Pulmonary artery endothelial cell (primary cell): ENCODE measurements at regions not wholly inside any gene's neighbourhood (a gene's known extent, or its start where the extent isn't known, plus 50 kb on each side); places are given as distances from the start of the nearest gene placed in this dataset.

Experiments
- DNase-seq: peaks from one replicate; pipeline ENCODE4 v3.0.0-alpha.2; 2011; ENCODE audit warnings: low read depth, low spot score

GRCh38 chr3:82764521-82764920 is 1003.1 kb upstream of the GBE1 start:
- DNase-seq, result no peak

DNA sequence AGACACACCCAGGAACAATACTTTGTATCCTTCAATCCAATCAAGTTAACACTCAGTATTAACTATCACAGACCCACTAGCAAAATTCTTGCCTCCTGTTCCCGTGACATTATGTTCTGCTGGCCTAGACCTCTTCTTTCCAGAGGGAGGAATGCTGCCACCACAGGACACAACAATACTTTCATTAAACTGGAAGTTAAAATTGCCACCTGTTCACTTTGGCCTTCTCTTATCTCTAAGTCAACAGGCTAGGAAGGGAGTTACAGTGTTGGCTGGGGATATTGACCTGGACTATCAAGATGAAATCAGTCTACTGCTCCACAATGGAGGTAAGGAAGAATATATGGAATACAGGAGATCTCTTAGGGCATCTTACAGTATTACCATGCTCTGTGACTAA is 1000.4 kb upstream of the GBE1 start:
- no peak for DNase-seq

DNA sequence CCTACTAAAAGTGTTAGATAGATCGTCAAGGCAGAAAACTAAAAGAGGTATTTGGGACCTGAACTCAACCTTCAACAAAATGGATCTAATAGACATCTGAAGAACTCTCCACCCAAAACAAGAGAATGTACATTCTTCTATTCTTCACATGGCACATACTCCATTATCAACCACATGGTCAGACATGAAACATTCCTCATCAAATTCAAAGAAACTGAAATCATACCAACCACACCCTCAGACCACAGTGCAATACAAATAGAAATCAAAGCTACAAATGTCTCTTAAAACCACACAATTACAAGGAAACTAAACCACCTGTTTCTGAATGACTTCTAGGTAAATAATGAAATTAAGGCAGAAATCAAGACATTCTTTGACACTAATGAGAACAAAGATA is 984.1 kb upstream of the GBE1 start:
- no peak for DNase-seq

DNA sequence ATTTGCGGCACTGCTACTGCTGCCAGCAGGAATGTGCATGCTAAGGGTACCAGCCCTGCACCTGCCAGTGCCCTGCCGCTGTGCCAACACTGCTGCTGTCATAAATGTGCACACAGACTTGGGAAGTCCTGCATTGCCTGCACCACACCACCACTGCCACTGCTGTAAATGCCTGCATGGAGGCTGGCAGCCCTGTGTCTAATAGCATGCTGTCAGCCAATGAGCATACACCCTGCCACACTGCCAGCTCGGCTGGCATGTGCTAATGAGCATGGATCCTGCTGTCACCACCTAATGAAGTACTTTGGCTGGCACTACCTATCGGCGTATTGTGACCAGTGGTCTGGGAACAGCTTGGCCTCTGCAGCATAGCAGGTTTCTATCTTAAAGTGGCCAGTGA is 981.8 kb upstream of the GBE1 start:
- no peak for DNase-seq

- no peak for DNase-seq
These were observed 979.9 kb upstream of the GBE1 start for GRCh38 chr3:82741346-82741745.

DNA sequence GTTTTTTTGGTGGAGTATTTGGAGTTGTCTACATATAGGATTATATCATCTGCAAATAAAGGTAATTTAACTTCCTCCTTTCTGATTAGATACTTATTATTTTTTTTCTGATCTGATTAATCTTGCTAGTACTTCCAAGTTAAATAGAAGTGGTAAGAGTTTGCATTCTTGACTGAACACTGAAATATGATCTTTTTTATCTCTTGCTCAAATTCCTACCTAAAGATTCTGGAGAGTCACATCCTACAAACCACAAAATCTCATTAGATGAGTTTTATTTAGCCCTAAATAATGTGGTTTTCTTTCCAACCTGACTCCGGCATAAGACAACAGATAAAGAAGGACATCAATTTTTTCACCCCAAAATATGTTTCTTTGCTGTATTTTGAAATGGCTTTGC is 977.9 kb upstream of the GBE1 start:
- no peak for DNase-seq

DNA sequence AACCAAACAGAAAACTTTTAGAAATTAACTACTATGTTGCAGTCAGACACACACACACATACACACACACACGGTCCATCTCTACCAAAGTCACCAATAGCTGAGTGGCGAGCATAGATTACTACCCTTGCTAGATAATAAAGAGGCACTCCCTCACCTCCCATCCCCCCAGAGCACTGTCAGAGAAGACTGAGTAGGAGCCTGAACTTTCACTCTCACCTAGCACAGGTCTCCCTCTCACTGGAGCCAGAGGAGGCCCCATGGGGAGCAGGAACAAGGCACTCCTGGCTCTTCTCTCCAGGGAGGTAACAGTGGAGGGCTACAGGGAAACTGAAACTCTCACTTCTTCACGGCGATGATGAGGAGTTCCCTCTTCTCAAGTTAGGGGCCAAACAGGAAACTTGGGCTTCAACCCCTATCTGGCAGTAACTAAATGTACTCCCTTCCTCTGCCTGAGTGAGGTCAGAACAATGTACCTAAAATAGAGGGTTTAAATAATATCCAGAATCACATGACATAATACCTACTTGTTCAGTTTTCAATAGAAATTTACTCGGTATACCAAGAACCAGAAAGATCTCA is 975.3 kb upstream of the GBE1 start:
- no peak for DNase-seq

- no peak for DNase-seq
These were observed 953.8 kb upstream of the GBE1 start for GRCh38 chr3:82715091-82715856.

- DNase-seq, result no peak
These were observed 945.6 kb upstream of the GBE1 start for GRCh38 chr3:82707035-82707434.

- no peak for DNase-seq
These were observed 924.3 kb upstream of the GBE1 start for GRCh38 chr3:82685761-82686160.

GRCh38 chr3:82676356-82677026 is 915.0 kb upstream of the GBE1 start:
- DNase-seq, result no peak

- no peak for DNase-seq
These were observed 911.5 kb upstream of the GBE1 start for GRCh38 chr3:82672966-82673365.

DNA sequence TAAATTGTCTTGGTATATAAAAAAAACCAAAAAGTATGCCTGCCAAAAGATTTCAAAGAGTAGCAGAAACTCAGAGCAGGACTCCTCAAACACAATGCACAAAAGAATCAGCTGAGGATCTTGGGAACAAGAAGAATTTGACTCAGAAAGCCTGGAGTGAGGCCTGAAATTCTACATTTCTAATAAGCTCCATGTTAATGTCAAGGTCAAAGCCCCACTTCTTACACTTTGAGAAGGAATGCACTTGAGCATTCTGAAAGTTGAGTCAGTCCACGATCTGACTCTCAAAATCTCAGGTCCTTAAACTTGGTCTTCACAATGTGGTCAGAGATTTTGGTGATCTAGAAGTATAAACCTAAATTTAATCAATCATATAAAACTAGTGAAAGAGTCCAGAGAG is 910.0 kb upstream of the GBE1 start:
- DNase-seq, result no peak

- no peak for DNase-seq
These were observed 893.3 kb upstream of the GBE1 start for GRCh38 chr3:82654708-82655107.

- DNase-seq, result no peak
These were observed 882.5 kb upstream of the GBE1 start for GRCh38 chr3:82643948-82644347.

DNA sequence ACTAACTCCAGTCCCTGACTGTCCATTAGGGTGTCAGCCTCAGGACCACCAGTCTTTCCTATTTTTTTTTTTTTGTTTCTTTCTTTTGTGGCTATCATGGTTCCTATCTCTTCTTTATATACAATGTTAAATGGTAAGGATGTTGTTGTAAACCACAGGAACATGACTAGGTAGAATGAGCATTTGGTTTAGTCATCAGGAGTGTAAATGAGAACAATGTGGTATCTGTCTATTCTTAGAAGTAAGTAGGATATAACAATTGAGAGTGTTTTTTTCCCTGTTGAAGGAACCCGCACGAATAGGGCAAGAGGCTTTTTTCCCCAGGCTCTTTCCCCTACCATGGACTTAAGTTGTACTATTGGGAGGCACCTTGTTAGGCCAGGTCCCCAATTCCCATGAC is 880.3 kb upstream of the GBE1 start:
- no peak for DNase-seq

DNA sequence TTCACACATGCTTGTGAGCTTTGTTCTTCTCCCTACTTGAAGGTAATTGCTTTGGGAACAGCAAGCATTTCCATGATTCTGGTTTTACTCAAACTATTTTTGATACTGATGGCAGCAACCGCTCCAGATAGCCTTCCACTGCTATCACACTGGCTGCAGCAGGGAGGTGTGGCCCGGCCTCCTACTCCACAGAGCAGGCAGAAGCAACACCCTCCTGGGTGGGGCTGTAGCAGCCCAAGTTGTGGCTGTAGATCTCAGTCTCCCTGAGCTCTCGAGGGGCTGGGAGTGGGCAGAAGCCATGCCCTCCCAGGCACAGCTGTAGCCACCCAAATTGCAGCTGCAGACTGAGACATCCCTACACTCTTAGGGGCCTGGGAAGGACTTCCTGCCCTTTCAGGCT is 878.8 kb upstream of the GBE1 start:
- DNase-seq, result no peak

DNA sequence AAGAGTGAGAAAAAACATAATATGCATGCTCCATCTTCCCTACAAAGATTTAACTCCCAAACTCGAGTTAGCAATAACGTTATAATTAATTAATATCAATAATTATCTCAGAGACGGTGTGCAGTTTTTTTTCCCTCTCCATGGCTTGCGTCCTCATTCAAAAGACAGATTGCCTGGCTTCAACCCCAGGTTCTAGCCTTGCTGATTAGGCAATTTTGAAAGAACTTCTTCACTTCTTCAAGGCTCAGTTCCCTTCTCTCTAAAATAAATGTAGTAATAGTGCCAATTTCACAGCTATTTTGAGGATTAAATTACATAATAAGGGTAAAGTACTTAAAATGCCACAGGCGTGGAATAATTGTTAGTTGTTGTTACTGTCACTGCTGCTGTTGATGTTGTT is 876.1 kb upstream of the GBE1 start:
- DNase-seq, result no peak

DNA sequence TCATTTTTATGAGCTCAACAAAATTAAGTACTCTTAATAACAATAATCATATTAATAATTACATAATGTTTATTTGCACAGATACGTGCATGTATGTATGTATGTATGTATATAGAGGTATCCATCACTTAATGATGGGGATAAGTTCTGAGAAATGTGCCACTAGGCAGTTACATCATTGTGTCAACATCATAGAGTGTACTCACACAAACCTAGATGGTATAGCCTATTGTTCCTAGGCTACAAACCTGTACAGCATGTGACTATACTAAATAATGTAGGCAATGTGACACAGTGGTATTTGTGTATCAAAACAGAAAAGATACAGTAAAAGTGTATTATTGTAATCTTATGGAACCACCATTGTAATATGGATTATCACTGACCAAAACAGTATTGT is 874.7 kb upstream of the GBE1 start:
- no peak for DNase-seq

GRCh38 chr3:82633319-82633718 is 871.9 kb upstream of the GBE1 start:
- DNase-seq, result no peak

GRCh38 chr3:82629937-82630336 is 868.5 kb upstream of the GBE1 start:
- no peak for DNase-seq

GRCh38 chr3:82628385-82629014 is 867.1 kb upstream of the GBE1 start:
- no peak for DNase-seq

DNA sequence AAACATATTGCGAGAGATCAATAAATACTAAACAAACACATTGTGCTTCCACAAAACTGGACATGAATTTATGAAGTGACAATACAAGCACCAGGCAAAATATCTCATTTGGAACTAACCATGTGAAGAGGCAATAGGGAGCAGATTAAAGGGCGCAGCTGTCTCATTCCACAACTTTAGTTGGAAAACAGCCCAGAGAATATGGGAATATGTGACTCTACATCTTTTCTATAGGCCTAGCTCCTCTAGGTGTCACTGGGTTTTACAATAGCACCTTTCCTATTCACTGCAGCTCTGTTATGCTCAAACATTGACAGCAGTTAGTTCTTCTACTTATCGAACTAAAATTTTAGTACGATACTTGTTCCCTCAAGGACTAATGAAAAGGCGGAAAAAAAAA is 866.3 kb upstream of the GBE1 start:
- no peak for DNase-seq
